Esophagus squamous epithelium (tissue), 5 donors: ENCODE measurements at regions not wholly inside any gene's neighbourhood (a gene's known extent, or its start where the extent isn't known, plus 50 kb on each side); places are given as distances from the start of the nearest gene placed in this dataset.

Source experiments
- DNase-seq: peaks from one replicate; lab custom pipeline; 2025; lab: John Stamatoyannopoulos, UW
- H3K27ac ChIP-seq, 4 donors: fragments of 200-600 bp; sonication (generic); one replicate each; pipeline ENCODE4 v1.5.1; 2016 to 2019; ENCODE audit warnings: mild to moderate bottlenecking in 1 of 4
- H3K27me3 ChIP-seq, 4 donors: fragments of 200-600 bp; sonication (generic); 1 replicate in 3 of 4; 2 replicates in 1 of 4; pipeline versions ENCODE4 v1.5.1 to v1.6.0; 2017 to 2021; ENCODE audit warnings: antibody characterized with exemption in 1 of 4
- H3K36me3 ChIP-seq, 3 donors: fragments of 200-600 bp; sonication (generic); one replicate each; pipeline ENCODE4 v1.5.1; 2016 to 2019
- H3K4me1 ChIP-seq, 3 donors: fragments of 200-600 bp; sonication (generic); one replicate each; pipeline ENCODE4 v1.5.1; 2017 to 2019
- H3K4me3 ChIP-seq, 4 donors: fragments of 200-600 bp; sonication (generic); 1 replicate in 3 of 4; 2 replicates in 1 of 4; pipeline ENCODE4 v1.5.1; 2016 to 2019; ENCODE audit warnings: mild to moderate bottlenecking in 2 of 4, moderate library complexity in 1 of 4
- H3K9me3 ChIP-seq, 3 donors: fragments of 200-600 bp; sonication (generic); one replicate each; pipeline ENCODE4 v1.5.1; 2016 to 2019
- POLR2A ChIP-seq, 4 donors: fragments of 450-650 bp; IDR thresholded peaks; one replicate each; pipeline ENCODE4 v1.6.1; 2017; ENCODE audit warnings: antibody characterized with exemption in 4 of 4, mild to moderate bottlenecking in 4 of 4, moderate library complexity in 3 of 4
- WGBS, 2 donors: methylation state at CpG; one replicate each; pipeline ENCODE4 v1.1.5; 2018; 5-methylcytosine and 5-hydroxymethylcytosine counted together
- intact Hi-C: fragments of 100-400 bp; cut with DNase I; formaldehyde crosslinking; loops from one replicate; pipeline ENCODE4 v1.15.0; 2022
- TF ChIP-seq, protein P1 (sequence below), 6 experiments: fragments of 450-650 bp in 4 of 6; fragments of 200-600 bp in 2 of 6; sonication (generic) in 2 of 6; IDR thresholded peaks; one replicate each; pipeline ENCODE4 v1.5.1; 2016 to 2019; ENCODE audit warnings: antibody characterized with exemption in 6 of 6, mild to moderate bottlenecking in 4 of 6, moderate library complexity in 4 of 6
- donor health status: DM: yes; HTN: yes; CAD: no.

DNA sequence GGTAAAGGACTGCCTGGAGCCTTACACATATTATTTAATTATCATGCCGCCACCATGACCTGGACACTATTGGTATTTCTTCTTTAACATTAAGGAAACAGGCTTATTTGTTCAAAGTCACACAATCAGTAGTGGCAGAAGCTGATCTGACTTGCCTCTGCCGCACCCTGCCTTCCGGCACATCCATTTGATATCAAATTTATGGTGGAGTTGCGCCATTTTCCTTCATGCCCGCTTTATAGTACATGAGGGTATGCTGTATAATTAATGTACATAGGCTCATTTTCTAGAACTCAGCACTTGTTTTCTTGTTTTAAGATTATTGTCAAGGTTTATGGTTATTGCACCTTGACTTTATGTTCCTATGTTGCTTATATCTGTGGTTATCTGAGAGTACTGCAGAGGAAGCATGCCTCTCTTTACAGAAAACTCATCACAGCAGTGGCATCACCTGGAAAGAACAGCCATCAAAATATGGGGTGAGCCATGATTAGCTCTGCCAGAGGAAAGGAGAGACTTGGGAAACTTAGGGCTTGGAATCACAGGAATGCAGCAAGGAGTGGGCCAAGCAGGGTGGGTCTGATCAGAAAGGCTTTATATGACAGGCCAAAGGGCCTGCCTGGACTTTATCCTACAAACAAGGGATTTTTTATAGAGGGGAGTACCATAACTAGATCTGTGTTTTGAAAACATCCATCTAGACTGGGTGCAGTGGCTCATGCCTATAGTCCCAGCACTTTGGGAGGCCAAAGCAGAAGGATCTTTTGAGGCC, 72.2 kb upstream of the GJB5 start:
- Histone ChIP-seq H3K27me3 (peaks cover 0 to 34% (median 0%) of the 10 kb centered on the region in 4 donors), H3K9me3 (no peaks in the 10 kb centered on the region), H3K27ac (no peak overlapping the region), H3K4me1 (peaks cover 0 to 5% (median 3%) of the 10 kb centered on the region in 3 donors), H3K36me3 (no peaks in the 10 kb centered on the region), H3K4me3 (no peak overlapping the region)
- intact Hi-C loops, result no loop called here
- no peak for TF ChIP-seq POLR2A (IDR thresholded peaks at IDR 0.05)
- TF ChIP-seq, protein P1, sequence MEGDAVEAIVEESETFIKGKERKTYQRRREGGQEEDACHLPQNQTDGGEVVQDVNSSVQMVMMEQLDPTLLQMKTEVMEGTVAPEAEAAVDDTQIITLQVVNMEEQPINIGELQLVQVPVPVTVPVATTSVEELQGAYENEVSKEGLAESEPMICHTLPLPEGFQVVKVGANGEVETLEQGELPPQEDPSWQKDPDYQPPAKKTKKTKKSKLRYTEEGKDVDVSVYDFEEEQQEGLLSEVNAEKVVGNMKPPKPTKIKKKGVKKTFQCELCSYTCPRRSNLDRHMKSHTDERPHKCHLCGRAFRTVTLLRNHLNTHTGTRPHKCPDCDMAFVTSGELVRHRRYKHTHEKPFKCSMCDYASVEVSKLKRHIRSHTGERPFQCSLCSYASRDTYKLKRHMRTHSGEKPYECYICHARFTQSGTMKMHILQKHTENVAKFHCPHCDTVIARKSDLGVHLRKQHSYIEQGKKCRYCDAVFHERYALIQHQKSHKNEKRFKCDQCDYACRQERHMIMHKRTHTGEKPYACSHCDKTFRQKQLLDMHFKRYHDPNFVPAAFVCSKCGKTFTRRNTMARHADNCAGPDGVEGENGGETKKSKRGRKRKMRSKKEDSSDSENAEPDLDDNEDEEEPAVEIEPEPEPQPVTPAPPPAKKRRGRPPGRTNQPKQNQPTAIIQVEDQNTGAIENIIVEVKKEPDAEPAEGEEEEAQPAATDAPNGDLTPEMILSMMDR (IDR thresholded peaks at IDR 0.05), result no peak
- 87 to 90% methylated on average over 5 of the region's 5 CpGs for whole genome bisulfite sequencing, 2 donors
- no peak for DNase-seq

DNA sequence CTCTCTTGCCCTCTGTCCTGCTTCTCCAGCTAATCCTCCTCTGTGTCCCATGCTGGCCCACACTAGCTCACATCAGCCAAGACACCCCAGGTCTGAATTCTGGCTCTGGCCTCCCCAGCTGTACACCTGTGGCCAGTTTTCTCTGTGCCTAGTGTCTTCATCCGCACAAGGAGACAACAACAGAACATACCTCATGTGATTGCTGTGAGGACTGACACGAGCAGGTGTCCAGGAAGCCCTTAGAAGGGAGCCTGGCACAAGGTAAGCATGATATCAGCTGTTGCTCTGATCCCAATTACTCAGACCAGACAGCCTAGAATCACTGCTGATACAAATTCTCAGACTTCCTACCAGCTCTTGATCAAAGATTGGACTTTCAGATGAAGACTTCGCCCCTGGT, 71.2 kb upstream of the GJB5 start:
- WGBS, 2 donors, result 61 to 73% methylated on average over 3 of the region's 3 CpGs
- H3K27me3 ChIP-seq, result peaks cover 0 to 35% (median 0%) of the 10 kb centered on the region in 4 donors
- H3K9me3 ChIP-seq, result no peaks in the 10 kb centered on the region
- H3K27ac ChIP-seq, result no peak overlapping the region
- no peak for DNase-seq
- H3K4me3 ChIP-seq, result no peak overlapping the region
- peaks cover 0 to 5% (median 3%) of the 10 kb centered on the region in 3 donors for H3K4me1 ChIP-seq
- no peak for TF ChIP-seq POLR2A (IDR thresholded peaks at IDR 0.05)
- TF ChIP-seq, protein P1 (IDR thresholded peaks at IDR 0.05), result no peak
- H3K36me3 ChIP-seq, result no peaks in the 10 kb centered on the region
- intact Hi-C loops, result no loop called here

DNA sequence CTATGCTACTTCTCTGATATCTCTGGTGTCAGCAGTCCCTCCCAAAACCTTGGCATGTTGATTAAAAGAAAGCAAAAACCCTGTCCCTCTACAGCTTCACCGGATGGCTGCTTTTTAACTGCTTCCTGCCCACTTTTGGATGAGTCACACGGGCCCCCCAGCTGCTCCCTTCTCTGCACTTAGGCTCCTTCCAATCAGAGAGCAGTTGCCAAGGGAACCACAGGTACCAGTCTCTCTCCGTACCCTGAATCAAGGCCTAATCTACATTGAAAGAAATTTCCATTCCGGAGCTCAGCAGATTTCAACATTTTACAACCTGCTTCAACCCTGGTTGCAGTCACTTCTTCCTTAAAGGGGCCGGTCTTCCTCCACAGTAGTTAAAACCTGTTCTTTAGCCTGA, 70.6 kb upstream of the GJB5 start:
- TF ChIP-seq, protein P1 (IDR thresholded peaks at IDR 0.05), result no peak
- TF ChIP-seq POLR2A (IDR thresholded peaks at IDR 0.05), result no peak
- intact Hi-C loops, result no loop called here
- 14 to 36% methylated on average over 2 to 5 of the region's 5 CpGs for WGBS, 2 donors
- Histone ChIP-seq H3K27ac (no peak overlapping the region), H3K27me3 (peaks cover 0 to 35% (median 0%) of the 10 kb centered on the region in 4 donors), H3K9me3 (no peaks in the 10 kb centered on the region), H3K4me3 (no peak overlapping the region), H3K36me3 (no peaks in the 10 kb centered on the region), H3K4me1 (peaks cover 0 to 5% (median 3%) of the 10 kb centered on the region in 3 donors)
- no peak for DNase-seq

DNA sequence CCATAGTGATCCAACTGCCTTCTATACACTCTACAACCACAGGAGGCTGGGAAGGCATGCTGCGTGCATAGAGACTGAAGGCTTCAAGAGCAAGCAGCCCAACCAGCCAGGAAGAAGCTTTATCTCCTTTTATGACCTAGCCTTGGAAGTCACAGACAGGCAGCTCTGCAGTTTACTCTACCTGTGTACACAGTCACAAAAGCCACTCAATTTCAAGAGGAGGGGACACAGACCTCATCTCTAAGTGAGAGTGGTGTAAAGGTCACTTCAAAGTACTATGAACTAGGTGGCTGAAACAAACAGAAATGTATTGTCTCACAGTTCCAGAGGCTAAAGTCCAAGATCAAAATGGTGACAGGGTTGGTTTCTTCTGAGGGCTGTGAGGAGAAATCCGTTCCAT, 69.6 kb upstream of the GJB5 start:
- H3K9me3 ChIP-seq, result no peaks in the 10 kb centered on the region
- no peaks in the 10 kb centered on the region for H3K36me3 ChIP-seq
- TF ChIP-seq, protein P1 (IDR thresholded peaks at IDR 0.05), result no peak
- no peak for TF ChIP-seq POLR2A (IDR thresholded peaks at IDR 0.05)
- H3K27ac ChIP-seq, result no peak overlapping the region
- no peak for DNase-seq
- 69 to 86% methylated on average over 1 to 2 of the region's 2 CpGs for WGBS, 2 donors
- intact Hi-C loops, result no loop called here
- no peak overlapping the region for H3K4me3 ChIP-seq
- peaks cover 0 to 5% (median 3%) of the 10 kb centered on the region in 3 donors for H3K4me1 ChIP-seq
- peaks cover 0 to 43% (median 0%) of the 10 kb centered on the region in 4 donors for H3K27me3 ChIP-seq

DNA sequence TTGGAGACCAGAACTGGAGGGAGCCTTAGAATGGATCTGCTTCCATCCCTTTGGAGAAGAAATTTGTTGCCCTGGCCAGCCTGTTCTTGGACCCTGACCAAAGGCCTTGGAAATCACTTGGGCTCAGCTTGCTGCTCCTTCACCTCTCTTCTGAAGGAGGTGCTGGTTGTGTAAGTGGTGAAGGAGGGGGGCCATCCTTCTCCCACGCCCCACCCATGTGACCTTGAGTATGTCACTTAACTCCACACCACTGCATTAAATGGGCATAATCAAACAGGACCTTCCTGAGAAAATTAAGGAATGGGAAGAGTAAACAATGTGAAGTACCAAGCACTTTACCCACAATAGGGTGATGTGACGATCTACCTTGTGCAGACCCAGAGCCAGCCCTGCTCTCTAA, 68.3 kb upstream of the GJB5 start:
- no peak for DNase-seq
- Histone ChIP-seq H3K9me3 (no peaks in the 10 kb centered on the region), H3K36me3 (no peaks in the 10 kb centered on the region), H3K4me3 (no peak overlapping the region), H3K27ac (no peak overlapping the region), H3K4me1 (peaks cover 0 to 5% (median 3%) of the 10 kb centered on the region in 3 donors), H3K27me3 (peaks cover 0 to 53% (median 0%) of the 10 kb centered on the region in 4 donors)
- 29 to 93% methylated on average over 1 of the region's 2 CpGs for WGBS, 2 donors
- intact Hi-C loops, result no loop called here
- TF ChIP-seq, protein P1 (IDR thresholded peaks at IDR 0.05), result no peak
- no peak for TF ChIP-seq POLR2A (IDR thresholded peaks at IDR 0.05)
